ENCODE measurements at regions not wholly inside any gene's neighbourhood (a gene's known extent, or its start where the extent isn't known, plus 50 kb on each side); places are given as distances from the start of the nearest gene placed in this dataset.

DNA sequence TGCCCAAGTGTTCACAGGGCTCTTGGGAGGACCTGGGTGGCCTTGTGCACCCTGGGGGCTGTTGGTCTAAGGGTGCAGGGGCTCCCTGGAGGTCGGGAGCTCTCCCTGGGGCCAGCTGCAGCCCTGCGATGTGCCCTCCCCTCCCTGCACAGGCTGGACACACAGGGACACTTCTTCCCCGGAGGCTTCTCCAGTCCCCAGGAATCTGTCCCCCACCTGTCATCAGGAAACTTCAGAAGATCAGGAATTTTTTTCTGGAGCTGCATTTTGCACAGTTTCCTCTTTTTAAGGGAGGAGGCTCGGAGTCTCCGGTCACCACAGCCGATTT, 66.9 kb upstream of the BHLHE23 start:
- H3K9me3 ChIP-seq: no peaks in the 10 kb centered on the region
- no peak for DNase-seq (ENCODE audit: extremely low spot score in 2 of 2)
- no peak overlapping the region for H3K27ac ChIP-seq
- intact Hi-C loops (cut with DNase I): no loop called here
- peaks cover 5% of the 10 kb centered on the region for H3K27me3 ChIP-seq
- TF ChIP-seq POLR2AphosphoS5 (IDR thresholded peaks at IDR 0.05; ENCODE audit: insufficient read depth in 1 of 2, low read depth in 1 of 2) (no peak), POLR2A (IDR thresholded peaks at IDR 0.05) (no peak)
- TF ChIP-seq, protein P1, sequence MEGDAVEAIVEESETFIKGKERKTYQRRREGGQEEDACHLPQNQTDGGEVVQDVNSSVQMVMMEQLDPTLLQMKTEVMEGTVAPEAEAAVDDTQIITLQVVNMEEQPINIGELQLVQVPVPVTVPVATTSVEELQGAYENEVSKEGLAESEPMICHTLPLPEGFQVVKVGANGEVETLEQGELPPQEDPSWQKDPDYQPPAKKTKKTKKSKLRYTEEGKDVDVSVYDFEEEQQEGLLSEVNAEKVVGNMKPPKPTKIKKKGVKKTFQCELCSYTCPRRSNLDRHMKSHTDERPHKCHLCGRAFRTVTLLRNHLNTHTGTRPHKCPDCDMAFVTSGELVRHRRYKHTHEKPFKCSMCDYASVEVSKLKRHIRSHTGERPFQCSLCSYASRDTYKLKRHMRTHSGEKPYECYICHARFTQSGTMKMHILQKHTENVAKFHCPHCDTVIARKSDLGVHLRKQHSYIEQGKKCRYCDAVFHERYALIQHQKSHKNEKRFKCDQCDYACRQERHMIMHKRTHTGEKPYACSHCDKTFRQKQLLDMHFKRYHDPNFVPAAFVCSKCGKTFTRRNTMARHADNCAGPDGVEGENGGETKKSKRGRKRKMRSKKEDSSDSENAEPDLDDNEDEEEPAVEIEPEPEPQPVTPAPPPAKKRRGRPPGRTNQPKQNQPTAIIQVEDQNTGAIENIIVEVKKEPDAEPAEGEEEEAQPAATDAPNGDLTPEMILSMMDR (IDR thresholded peaks at IDR 0.05): no peak
- no peaks in the 10 kb centered on the region for H3K36me3 ChIP-seq
- H3K4me3 ChIP-seq: no peak overlapping the region
- H3K4me1 ChIP-seq: no peaks in the 10 kb centered on the region

DNA sequence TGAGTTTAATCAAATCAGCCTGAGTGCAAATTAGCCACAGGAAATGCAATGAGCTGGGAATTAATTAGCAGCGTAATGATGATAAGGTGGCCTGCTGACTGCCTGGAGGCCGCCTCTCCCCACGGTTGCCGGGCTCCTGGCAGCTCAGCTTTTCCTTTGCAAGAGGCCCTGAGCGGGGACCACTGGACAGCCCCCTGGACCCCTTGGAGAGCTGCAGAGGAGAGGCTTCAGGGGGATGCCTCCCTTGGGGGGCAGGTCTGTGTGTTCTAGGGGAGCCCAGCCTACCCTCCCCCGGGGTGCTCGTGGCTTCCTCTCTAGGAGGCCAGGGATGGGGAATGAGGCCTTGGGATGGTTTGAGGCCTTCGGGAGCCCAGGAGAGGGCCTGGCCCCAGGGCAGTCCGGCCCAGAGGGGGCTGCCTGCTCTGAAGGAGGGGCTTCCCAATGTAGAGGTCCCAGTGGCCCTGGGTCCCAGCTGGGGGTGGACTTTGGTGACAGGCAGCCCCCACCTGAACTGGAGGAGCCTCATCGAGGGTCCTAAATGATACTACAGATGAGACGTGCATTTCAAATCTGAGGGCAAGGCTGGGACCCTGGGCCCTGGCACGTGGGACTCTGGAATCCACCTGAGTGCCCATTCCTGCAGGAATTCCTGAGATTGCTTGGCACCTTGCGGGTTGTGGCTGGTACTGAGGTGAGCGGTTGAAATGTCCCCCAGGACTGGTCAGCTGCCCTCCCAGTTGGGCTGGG, 66.4 kb upstream of the BHLHE23 start:
- Histone ChIP-seq H3K36me3 (no peaks in the 10 kb centered on the region), H3K9me3 (no peaks in the 10 kb centered on the region), H3K4me3 (no peak overlapping the region), H3K27me3 (peaks cover 5% of the 10 kb centered on the region), H3K4me1 (no peaks in the 10 kb centered on the region), H3K27ac (no peak overlapping the region)
- no peak for DNase-seq (ENCODE audit: extremely low spot score in 2 of 2)
- TF ChIP-seq POLR2AphosphoS5 (IDR thresholded peaks at IDR 0.05; ENCODE audit: insufficient read depth in 1 of 2, low read depth in 1 of 2) (no peak), POLR2A (IDR thresholded peaks at IDR 0.05) (no peak)
- TF ChIP-seq, protein P1 (IDR thresholded peaks at IDR 0.05): no peak
- intact Hi-C loops (cut with DNase I): no loop called here

DNA sequence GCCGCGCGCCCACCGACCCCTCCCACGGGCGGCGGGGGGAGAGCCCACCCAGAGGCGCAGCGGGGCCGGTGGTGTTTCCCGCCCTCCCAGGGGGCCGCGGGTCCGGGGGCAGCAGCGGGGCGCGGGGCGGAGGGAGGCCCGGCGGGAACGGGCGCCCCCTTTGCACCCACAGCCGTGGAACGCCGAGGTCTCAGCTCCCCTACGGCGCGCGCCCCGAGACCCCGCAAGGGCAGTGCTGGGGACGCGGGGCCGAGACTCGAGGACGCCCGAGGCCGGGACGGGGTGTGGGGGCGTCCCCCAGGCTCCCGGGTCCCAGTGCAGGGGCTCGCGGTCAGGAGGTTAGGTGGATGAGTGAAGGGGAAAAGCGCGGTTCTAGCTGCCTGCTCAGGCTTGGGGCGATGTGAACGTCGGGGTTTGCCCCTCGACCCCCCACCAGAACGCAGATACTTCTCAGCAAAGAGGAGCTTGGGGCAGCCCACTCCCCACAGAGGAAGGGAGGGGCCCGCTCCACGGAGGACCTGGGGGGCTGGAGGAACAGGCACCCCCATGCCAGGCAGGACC, 65.5 kb upstream of the BHLHE23 start:
- Histone ChIP-seq H3K36me3 (no peaks in the 10 kb centered on the region), H3K27ac (no peak overlapping the region), H3K27me3 (peaks cover 5% of the 10 kb centered on the region), H3K4me1 (no peaks in the 10 kb centered on the region), H3K9me3 (no peaks in the 10 kb centered on the region), H3K4me3 (no peak overlapping the region)
- TF ChIP-seq POLR2A (IDR thresholded peaks at IDR 0.05) (no peak), POLR2AphosphoS5 (IDR thresholded peaks at IDR 0.05; ENCODE audit: insufficient read depth in 1 of 2, low read depth in 1 of 2) (no peak)
- TF ChIP-seq, protein P1 (IDR thresholded peaks at IDR 0.05): no peak
- no peak for DNase-seq (ENCODE audit: extremely low spot score in 2 of 2)
- intact Hi-C loops (cut with DNase I): no loop called here

DNA sequence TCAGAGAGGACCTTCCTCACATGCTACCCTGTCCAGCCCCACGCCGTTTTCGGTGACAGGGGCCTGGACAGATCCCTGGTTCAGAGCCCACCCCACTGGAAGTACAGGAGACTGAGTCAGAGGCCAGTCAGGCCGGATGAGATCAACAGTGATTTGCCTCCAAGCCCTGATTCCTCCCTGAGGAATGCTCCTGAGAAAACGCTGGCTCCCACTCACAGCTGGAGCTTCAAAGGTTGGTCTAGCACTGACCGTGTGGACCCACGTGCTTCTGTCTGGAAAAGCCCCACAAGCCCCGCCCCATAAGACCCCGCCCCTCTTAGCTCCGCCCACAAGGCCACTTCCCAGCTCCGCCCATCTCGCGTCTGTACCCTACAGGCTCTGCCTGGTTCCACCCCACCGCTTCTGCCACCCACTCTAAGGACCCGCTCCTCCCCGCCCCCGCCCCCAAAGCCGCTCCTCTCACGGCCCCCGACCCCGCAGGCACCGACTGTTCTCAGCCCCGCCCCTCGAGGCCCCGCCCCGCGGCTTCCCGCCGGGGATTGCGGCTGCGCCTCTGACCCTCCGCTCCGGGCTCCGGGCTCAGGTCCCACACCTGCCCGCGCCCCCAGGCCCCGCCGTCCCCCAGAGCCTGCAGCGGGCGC, 64.9 kb upstream of the BHLHE23 start:
- TF ChIP-seq POLR2A (IDR thresholded peaks at IDR 0.05) (no peak), POLR2AphosphoS5 (IDR thresholded peaks at IDR 0.05; ENCODE audit: insufficient read depth in 1 of 2, low read depth in 1 of 2) (no peak)
- TF ChIP-seq, protein P1 (IDR thresholded peaks at IDR 0.05): no peak
- H3K36me3 ChIP-seq: no peaks in the 10 kb centered on the region
- H3K4me1 ChIP-seq: no peaks in the 10 kb centered on the region
- H3K4me3 ChIP-seq: no peak overlapping the region
- H3K9me3 ChIP-seq: no peaks in the 10 kb centered on the region
- no peak for DNase-seq (ENCODE audit: extremely low spot score in 2 of 2)
- no peak overlapping the region for H3K27ac ChIP-seq
- peaks cover 5% of the 10 kb centered on the region for H3K27me3 ChIP-seq
- intact Hi-C loops (cut with DNase I): no loop called here

Data from vagina (tissue), 2 donors.